DMS153 treated with DMSO at 0.1 percent for 48 hours (cell line): ENCODE measurements at regions not wholly inside any gene's neighbourhood (a gene's known extent, or its start where the extent isn't known, plus 50 kb on each side); places are given as distances from the start of the nearest gene placed in this dataset.
"Not testable (repeated sequence)": the region's sequence is repeated elsewhere in the genome, so short reads cannot be mapped to it uniquely, and the experiment has no call there.

Experiments used
- DNase-seq: peaks from one replicate; lab custom pipeline; 2025; ENCODE audit not compliant: unreplicated experiment; lab: John Stamatoyannopoulos, UW

DNA sequence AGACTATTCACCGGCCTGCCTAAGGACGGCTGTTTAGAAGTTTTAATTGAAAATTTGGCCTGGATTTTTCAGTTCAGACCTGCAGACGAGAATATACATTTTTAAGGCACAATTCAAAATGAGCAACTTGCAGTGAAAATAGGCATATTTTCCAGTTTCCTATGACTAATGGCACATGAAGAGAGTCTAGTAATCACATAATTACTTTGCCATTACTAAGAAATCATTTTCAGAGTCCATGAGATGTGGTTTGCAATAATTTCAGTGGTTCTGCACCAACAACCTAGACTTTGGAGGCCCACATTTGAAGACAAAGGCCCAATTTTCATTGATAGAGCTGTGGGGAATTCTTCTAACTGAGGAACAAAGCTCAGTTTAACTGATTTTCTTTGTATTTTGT lies 205.3 kb downstream of the SOX2 start:
- no peak for DNase-seq

DNA sequence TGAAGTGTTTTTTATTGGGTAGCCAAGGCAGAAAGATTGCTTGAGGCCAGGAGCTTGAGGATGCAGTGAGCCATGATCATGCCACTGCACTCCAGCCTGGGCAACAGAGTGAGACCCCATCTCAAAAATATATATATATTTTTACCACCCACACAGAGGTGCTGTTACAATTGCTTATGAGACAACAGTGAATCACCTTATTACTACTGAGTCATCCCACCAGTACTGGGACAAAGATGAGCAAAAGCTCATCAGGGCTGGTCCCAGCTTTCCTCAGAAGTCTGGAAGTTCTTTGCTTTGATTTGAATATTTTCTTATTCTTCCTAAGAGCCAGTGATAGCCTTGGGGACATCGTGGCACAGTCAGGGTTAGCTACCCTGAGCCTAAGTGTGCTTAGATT lies 207.7 kb downstream of the SOX2 start:
- DNase-seq = no peak

DNA sequence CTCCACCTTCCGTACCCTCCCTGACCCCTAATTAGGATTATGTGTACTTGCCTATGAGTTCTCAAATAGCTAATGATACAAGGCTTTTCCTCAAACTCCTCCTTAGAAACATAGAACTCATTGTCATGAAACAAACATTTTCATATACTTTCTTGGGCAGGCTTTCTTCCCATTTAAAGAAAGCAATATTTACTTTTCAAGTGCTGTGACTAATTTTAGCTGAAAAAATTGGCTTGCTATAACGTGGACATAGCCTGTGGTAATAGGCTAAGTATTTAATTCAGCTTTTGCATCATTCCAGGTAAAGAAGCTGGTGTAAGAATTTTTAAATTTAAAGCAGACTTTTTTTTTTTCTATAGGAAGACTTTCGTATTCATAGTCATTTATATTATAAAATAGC lies 208.7 kb downstream of the SOX2 start:
- no peak for DNase-seq

DNA sequence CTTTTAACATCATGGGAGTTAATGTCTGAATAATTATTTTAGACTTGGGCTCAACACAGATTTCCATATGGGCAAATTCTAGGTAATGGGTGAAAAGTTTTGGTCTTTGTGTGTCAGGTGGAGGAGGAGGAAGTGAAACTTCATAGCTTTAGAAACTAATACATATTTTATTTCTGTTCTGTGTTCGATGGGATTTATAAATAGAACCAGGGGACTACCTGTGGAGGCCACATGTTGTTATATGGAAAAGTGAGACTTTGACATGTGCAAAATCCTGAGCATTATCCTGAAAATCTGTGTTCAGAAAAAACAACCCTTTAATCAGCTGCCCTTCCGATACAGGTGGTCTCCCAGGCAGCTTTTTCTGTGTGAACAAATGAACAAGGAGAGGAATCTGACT lies 209.5 kb downstream of the SOX2 start:
- DNase-seq = no peak

DNA sequence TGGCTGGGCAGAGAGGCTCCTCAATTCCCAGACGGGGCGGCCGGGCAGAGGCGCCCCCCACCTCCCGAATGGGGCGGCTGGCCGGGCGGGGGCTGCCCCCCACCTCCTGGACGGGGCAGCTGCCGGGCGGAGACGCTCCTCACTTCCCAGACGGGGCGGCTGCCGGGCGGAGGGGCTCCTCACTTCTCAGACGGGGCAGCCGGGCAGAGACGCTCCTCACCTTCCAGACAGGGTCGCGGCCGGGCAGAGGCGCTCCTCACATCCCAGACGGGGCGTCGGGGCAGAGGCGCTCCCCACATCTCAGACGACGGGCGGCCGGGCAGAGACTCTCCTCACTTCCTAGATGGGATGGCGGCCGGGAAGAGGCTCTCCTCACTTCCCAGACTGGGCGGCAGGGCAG lies 214.1 kb downstream of the SOX2 start:
- DNase-seq = not testable (repeated sequence)

DNA sequence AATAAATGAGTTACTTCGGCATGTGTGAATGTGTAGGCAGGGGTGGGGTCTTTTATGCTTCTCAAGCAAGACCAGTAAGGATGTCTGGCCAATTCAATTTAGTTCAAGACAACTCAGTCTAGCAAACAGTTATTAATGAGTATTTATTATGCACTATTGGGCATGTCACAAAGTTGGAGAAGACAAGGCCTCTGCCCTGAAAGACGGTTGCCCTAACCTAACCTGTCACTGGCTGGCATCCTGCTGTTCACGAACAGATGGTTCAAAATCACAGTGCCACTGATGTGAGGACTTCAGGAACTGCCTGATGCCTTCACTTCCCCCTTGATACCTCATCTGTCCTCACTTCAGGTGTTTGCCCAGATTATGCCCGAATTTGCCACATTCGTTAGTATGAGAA lies 217.8 kb downstream of the SOX2 start:
- DNase-seq = no peak

DNA sequence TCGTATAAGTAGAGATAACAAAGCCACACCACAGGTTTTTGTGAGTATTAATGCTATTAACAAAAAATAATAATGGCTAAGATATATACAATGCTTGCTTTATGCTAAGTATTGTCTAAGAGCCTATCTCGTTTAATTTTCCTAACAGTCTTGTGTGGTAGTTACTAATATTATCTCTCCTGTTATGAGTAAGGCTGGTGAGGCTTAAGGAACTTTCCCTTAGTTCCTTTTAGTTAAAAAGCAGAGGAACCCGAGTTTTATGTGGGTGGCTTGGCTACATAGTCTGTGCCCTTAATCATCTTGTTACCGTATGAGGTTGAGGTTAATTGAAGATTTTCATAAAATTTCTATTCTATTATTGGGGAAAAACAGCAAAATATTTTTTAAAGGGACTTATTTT lies 218.4 kb downstream of the SOX2 start:
- DNase-seq = no peak

DNA sequence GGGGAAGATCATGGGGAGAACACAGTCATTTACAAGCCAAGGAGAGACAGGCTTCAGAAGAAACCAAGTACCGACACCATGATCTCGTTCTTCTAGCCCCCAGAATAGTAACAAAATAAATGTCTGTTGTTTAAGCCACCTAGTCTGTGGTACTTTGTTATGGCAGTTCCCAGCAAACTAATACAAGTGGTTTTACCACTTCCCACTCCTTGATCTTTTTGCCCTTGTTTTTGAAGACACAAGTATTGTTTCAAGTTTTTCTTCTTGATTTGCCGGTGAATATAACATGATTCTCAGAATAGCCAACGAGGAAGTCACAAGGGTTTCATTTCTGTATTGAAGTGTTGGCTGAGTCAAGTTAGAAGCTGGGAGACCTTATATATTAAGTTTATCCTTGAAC lies 220.3 kb downstream of the SOX2 start:
- DNase-seq = no peak

DNA sequence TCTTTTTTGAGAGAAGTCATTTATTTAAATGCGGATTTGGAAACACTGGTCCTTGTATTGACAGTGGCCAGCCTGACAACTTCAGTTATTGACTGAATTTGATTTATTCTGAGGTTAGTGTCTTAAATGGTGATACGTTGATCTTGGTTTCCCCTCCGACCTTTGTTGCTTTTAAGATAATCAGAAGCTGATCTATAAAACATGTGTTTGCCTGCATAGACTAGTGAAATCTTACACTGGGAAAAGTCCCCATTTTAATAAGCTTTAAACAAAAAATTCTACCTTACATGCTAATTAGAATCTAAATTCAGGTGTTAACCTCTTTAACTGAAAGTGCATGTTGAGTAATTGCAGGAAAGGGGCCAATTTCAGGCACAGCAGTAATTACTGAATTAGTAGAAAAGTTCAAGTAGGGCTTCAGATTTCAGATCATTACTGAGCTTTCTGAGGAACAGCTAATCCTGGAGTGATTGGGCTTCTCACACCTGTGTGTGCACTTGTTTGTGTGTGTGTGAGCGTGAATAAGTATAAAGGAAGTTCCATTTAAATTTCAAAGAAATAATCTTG lies 221.4 kb downstream of the SOX2 start:
- DNase-seq = no peak

DNA sequence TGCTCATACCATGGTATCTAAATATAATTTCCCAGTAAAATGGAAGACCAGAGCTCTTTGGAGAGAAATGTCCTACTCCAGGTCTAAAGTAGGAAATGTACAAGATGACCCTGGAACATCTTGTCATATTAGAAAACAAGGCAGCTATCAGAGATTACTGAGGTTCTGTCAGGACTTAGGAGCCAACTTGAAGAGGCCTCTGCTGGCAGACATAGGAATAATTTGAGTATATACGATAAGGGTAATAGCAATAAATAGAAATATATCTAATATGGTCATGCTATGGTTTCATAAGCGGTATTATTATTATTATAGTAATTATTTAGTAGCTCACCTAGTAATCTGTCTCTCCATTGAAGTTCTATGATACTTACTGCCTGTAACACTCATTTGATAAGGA lies 224.2 kb downstream of the SOX2 start:
- DNase-seq = no peak

DNA sequence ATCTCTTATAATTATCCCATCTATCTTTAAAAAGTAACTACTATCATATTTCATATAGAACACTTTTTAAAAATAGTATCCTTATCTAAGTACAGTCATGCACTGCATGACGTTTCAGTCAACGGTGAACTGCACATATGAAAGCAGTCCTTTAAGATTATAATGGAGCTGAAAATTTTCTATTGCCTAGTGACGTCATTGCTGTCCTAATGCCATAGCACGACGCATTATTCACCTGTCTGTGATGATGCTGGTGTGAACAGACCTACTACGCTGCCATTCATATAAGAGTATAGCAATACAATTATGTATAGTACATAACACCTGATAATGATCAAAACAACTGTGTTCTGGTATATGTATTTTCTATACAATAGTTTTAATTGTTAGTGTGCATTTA lies 225.0 kb downstream of the SOX2 start:
- no peak for DNase-seq

DNA sequence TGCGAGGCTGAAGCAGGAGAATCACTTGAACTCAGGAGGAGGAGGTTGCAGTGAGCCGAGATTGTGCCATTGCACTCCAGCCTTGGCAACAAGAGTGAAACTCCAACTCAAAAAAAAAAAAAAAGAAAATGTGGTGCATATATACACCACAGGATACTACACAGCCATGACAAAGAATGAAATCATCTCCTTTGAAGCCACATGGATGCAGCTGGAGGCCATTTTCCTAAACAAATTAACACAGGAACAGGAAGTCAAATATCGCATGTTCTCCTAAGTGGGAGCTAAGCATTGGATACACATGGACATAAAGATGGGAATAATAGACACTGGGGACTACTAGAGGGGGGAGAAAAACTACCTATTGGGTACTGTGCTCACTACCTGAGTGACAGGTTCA lies 226.9 kb downstream of the SOX2 start:
- not testable (repeated sequence) for DNase-seq

DNA sequence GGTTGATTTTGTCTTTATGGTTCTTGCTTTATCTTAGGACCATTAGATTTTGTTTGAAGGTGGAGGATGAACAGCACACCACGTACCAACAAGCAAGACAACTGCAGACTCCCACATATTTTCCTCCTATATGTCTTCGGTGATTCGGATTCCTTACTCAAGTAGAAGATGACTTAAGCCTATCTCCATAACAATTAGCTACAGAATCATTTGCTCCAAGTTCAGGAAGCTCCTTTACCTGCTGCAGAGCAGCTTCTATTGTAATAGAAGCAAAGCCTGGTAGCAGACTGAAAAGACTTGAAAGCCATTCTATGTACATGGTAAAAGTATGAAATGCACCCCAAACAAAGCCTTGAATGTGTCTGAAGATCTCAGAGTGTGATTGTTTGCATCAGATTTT lies 229.0 kb downstream of the SOX2 start:
- DNase-seq = no peak

DNA sequence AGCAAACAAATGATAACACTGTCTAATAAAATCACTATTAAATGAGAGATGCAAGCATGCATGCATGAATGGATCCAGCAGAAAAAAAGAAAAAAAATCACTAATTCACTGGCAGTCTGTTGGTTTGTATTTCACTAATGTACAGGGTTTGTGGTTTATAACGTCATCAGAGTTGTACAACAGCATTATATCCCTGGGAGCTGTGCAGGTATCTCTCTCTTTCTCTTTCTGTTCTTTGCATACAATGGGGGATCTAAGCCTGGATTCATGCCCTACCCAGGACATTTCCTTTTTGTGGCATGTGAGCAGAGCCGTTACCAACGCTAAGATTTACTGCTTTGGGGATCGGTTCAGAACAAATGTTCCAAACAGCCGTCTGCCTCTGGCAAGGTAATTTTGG lies 229.5 kb downstream of the SOX2 start:
- DNase-seq = peak; percentile 69

DNA sequence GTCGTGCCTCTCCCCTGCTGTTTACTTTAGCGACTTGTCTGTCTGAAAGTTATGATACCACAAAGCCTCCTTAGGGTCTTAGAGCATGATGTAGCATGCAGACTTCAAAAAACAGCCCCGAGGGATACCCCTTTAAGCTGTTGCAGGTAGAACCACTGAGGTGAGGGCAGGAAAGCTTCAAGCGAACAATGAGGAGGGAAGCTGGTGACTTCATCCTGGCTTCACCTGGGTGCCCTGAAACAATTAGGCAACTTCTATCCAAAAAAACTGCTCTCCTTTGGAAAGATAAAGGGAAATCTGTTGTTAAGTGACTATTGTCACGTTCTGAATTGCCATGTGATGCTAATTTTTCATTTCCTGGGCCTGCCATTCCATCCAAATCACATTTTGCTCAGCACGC lies 231.6 kb downstream of the SOX2 start:
- no peak for DNase-seq

DNA sequence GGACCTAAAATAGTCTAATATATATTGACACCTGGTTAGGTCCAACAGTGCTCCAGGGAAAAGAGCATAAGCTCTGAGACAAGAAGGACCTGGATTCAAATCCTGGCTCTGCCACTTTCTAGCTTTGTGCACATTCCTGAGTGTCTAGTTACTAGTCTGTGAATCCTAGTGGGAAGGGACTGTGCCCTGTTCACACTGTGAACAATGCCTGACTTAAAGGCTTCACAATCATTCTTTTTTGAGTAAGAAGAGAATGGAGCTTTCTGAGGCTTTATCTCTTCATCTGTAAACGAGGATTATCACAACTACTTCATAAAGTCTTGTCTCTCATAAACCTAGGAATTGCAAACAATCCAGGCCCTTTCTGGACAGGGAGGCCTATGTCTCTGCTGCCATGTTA lies 235.9 kb downstream of the SOX2 start:
- no peak for DNase-seq

DNA sequence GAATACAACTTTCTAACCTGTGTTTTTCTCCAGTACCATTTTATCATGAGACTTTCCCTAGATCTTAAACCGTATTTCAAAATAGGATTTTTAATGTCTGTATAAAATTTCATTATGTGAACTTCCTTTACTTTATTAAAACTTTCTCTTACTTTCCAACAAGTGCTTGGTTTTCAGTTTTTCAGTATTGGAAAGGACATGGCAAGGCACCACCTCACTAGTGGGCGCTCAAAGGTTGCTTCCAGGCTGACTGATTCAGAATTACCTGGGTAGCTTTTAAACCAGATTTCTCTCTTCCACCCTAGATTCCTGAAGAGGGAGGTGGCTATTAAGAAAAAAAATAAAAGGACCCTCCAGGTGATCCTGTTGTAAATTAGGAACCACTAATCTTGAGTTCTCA lies 236.6 kb downstream of the SOX2 start:
- no peak for DNase-seq

DNA sequence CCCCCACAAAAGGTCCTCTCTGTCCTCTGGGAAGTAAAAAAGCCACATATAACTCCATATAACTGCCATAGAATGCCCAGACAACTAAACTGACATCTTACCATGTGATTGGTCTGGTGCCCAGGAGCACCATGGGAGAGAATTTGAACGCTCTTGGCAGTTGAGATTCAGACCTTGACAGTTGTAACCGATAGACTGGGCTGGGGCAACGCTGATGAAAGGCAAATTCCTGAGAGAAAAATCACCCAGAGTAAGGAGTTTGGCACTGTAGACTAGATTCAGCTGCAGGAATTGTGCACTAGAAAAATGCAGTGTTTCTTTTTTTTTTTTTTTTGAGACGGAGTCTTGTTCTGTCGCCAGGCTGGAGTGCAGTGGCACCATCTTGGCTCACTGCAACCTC lies 240.5 kb downstream of the SOX2 start:
- DNase-seq = no peak

DNA sequence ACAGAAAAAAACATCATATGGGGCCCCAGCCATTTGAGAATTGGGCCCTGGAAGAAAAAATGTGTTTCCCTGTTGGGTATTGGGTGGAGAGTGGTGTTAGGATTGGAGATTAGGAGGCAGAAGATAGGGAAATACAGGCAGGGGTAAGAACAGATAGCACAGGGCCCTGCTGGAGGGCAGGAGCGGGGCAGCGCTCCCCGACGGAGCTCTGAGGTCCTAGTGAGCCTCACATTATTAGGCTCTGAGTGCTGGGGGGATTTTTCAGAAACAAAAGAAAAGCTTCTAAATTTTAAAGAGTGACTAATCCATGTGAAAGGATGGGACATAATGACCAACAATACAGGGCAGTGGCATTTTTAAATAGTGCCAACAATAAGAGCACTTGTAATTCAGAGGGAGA lies 241.2 kb downstream of the SOX2 start:
- no peak for DNase-seq

DNA sequence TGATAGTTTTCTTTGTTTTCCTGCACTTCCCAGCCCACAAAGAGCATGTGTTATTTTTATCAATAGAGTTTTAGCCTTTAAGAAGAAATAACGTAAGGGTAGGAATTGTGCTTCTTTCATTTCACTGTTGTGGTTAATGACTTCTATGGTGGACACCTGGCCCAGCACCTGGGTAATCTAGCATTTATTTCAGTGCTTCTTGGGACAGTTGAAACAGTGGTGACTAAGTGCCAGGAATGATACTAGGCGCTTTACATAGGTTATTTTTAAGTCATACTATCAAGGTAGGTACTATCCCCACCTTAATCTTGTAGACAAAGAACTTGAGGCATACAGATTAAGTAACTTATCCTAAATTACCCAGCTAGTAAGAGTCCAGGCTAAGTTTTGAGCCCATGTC lies 243.8 kb downstream of the SOX2 start:
- no peak for DNase-seq

DNA sequence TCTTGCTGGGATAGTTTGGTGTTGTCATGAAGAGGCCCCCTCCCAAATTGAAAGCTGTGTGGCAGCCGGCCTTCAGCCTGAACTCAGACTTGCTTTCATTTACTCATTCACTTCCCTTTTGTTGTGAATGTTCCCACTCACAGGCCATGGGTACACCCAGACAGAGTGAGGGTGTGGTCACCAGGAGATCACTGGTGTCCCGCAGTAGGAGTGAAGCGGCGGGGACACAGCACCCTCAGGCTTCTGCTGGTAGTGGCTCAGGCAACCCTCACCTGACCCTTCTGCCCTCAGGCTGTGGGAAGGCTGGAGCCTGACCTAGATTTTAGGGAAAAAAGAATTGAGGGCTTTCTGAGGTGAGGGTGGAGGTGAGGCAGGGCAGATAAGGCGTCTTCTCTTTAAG lies 244.4 kb downstream of the SOX2 start:
- DNase-seq = no peak

DNA sequence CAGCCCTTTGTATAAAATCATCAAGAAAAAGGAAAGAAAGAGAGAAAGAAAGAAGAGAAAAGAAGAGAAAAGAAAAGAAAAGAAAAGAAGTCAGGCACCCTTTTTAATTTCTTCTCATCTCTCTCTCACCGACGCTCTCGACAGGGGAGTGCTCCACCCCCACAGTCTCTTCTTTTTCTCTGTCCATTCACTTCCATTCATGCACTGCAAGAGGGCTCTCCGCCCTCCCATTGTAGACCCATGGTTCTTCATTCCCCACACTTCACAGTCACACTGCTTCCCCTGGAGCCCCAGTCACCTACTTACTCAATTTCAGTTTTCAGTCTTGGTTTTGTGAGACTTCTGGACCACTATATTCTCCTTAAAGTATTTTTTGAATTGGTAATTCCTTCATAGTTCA lies 254.7 kb downstream of the SOX2 start:
- DNase-seq = no peak

DNA sequence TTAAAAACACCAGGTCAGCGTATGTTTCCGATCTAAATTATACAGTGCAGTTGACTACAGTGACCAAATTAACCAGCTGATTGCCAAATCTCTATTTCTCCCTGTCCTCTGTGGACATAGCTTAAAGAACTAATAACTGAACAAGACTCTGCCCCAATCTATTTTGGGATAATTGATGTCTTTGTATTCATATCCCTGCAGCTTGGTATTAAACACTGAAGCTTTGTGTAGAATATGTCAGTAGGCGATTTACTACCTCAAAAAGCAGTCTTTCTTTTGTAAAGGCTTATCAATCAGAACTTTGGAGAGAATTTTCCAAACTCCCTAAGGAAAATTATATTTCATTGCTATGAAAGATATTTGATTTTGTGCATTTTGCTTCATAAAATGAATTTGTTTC lies 258.2 kb downstream of the SOX2 start:
- DNase-seq = no peak

DNA sequence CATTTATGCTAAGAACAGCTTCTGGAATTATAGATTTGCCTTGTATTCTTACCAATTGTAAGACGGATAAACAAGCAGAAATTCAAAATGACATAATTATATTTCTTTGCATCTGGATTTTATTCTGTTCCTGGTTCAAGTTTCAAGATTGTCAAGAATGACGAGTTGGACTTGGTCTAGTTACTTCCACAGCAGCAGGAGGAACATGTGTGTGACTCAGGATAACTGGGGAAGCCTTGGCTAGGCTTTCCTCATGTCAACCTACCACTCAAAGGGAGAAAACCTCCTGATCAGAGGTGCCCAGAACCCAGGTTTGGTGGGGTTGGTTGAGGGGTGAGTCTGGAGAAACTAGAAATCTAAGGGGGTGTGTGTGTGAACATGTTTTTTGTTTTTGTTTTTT lies 259.7 kb downstream of the SOX2 start:
- no peak for DNase-seq
